Glutamatergic neuron (in vitro differentiated cells): ENCODE measurements at regions not wholly inside any gene's neighbourhood (a gene's known extent, or its start where the extent isn't known, plus 50 kb on each side); places are given as distances from the start of the nearest gene placed in this dataset.

Source experiments
- DNase-seq: peaks from one replicate; pipeline ENCODE4 v3.0.0; 2022
- H3K27ac Mint-ChIP-seq: one replicate; pipeline ENCODE4 v1.8.0; 2020; ENCODE audit warnings: mild to moderate bottlenecking, mixed read lengths, inconsistent platforms; ENCODE audit not compliant: unreplicated experiment
- H3K27me3 Mint-ChIP-seq: one replicate; pipeline ENCODE4 v1.8.0; 2020; ENCODE audit warnings: mild to moderate bottlenecking, moderate library complexity, mixed read lengths, inconsistent platforms; ENCODE audit not compliant: unreplicated experiment
- H3K36me3 Mint-ChIP-seq: one replicate; pipeline ENCODE4 v1.8.0; 2020; ENCODE audit warnings: mild to moderate bottlenecking, mixed read lengths, inconsistent platforms; ENCODE audit not compliant: unreplicated experiment
- H3K4me1 Mint-ChIP-seq: one replicate; pipeline ENCODE4 v1.8.0; 2020; ENCODE audit warnings: mild to moderate bottlenecking, low read depth, mixed read lengths, inconsistent platforms; ENCODE audit not compliant: unreplicated experiment
- H3K4me3 Mint-ChIP-seq: one replicate; pipeline ENCODE4 v1.8.0; 2020; ENCODE audit warnings: mild to moderate bottlenecking, mixed read lengths, inconsistent platforms; ENCODE audit not compliant: unreplicated experiment
- H3K9me3 Mint-ChIP-seq: one replicate; pipeline ENCODE4 v1.8.0; 2020; ENCODE audit warnings: mild to moderate bottlenecking, moderate library complexity, mixed read lengths, inconsistent platforms; ENCODE audit not compliant: unreplicated experiment
- TF ChIP-seq, protein P1 (sequence below): fragments of 200-600 bp; sonication (generic); IDR thresholded peaks from one replicate; pipeline ENCODE4 v1.5.0; 2021; ENCODE audit not compliant: partially characterized antibody, unreplicated experiment

DNA sequence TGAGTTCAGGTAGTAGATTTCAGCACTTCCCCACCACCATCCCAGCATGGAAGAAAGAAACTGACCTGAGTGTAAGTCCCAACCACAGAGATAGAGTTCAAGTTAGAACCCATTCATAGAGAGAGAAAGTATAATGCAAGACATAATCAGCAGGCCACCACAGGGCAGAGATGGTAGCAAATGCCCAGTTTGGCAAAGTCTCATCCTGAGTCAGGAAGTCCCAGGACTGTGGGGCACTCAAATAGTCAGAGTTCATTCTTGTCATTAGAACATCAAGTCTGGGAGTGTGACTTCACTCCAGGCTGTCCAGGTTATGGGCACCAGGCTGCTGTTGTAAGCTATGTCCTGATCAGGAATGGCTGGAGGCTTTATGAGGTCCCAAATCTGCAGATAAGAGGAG lies 72.0 kb upstream of the USP47 start:
- H3K27ac Mint-ChIP-seq = no peak overlapping the region
- TF ChIP-seq, protein P1, sequence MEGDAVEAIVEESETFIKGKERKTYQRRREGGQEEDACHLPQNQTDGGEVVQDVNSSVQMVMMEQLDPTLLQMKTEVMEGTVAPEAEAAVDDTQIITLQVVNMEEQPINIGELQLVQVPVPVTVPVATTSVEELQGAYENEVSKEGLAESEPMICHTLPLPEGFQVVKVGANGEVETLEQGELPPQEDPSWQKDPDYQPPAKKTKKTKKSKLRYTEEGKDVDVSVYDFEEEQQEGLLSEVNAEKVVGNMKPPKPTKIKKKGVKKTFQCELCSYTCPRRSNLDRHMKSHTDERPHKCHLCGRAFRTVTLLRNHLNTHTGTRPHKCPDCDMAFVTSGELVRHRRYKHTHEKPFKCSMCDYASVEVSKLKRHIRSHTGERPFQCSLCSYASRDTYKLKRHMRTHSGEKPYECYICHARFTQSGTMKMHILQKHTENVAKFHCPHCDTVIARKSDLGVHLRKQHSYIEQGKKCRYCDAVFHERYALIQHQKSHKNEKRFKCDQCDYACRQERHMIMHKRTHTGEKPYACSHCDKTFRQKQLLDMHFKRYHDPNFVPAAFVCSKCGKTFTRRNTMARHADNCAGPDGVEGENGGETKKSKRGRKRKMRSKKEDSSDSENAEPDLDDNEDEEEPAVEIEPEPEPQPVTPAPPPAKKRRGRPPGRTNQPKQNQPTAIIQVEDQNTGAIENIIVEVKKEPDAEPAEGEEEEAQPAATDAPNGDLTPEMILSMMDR = no peak
- H3K4me1 Mint-ChIP-seq = no peaks in the 10 kb centered on the region
- H3K9me3 Mint-ChIP-seq = no peaks in the 10 kb centered on the region
- no peak for DNase-seq
- no peaks in the 10 kb centered on the region for H3K27me3 Mint-ChIP-seq
- H3K4me3 Mint-ChIP-seq = no peak overlapping the region
- H3K36me3 Mint-ChIP-seq = no peaks in the 10 kb centered on the region

DNA sequence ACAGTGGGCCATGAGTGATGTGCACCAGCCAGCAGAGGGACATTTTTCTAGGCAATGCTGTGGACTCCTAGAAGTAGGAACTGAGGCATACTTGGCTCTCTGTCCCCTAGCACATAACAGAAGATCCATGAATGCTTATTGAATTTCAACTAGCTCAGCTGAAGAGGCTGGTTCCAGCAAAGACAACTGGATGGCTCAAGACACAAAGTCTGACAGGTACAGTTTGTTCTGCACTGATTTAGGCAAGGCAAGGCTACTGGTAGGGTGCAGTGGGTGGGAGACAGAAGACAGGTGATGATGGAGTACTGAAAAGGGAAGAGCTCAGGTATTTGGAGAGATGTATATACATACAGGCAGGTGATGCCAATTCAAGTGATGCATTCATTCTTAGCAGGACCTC lies 72.4 kb upstream of the USP47 start:
- no peak for DNase-seq
- TF ChIP-seq, protein P1 = no peak
- H3K4me1 Mint-ChIP-seq = no peaks in the 10 kb centered on the region
- H3K27ac Mint-ChIP-seq = no peak overlapping the region
- no peaks in the 10 kb centered on the region for H3K9me3 Mint-ChIP-seq
- no peaks in the 10 kb centered on the region for H3K27me3 Mint-ChIP-seq
- no peaks in the 10 kb centered on the region for H3K36me3 Mint-ChIP-seq
- no peak overlapping the region for H3K4me3 Mint-ChIP-seq

DNA sequence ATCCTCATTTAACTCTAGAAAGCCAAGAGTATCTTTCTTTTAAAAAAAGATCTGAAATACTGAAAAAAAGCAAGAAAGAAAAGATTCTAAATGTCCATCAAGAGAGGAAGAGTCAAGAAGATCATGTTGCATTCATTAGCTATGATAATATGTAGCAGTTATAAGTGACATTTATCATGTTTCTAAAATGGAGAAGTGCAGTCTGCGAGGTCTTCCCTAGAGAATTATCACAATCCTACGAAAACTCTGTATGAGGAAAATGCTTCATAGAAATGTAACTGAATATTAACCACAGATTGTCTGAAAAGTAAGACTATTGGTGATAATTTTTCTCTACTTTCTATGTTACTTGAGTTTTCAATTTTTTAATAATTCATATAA lies 77.4 kb upstream of the USP47 start:
- Mint-ChIP-seq H3K27me3 (no peaks in the 10 kb centered on the region), H3K4me3 (no peak overlapping the region), H3K27ac (no peak overlapping the region), H3K9me3 (no peaks in the 10 kb centered on the region), H3K36me3 (no peaks in the 10 kb centered on the region), H3K4me1 (peaks cover under 1% of the 10 kb centered on the region)
- DNase-seq = no peak
- TF ChIP-seq, protein P1 = no peak

DNA sequence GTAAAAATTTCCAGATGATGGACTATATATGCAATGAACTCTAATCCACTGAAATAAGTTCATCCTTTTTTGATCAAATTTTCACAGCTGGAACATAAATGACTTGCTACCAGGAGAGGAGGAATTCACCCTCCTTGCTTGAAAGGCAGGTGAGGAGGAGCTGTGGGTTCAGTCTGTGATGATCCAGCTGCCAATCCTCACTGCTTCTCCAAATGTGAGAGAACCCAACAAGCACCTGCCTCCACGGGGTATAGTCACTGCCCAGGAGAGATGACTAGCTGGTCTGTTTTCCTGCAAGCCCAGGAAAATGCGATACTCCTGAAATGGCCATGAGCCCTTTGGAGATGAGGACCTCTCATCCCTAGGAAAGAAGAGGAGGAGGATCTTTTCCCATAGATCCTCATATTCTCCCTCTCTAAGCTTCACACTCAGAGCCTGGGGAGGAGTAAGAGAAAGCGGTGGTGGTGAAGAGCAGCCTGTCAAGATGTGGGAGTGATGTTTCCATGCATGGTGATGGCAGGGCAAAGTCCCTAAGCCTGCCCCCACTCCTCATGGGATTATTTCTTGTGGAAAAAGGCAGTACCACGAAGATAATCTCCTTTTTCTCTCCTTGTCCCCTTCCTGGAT lies 77.9 kb upstream of the USP47 start:
- no peaks in the 10 kb centered on the region for H3K36me3 Mint-ChIP-seq
- no peak overlapping the region for H3K27ac Mint-ChIP-seq
- H3K4me3 Mint-ChIP-seq = no peak overlapping the region
- no peaks in the 10 kb centered on the region for H3K9me3 Mint-ChIP-seq
- DNase-seq = no peak
- no peaks in the 10 kb centered on the region for H3K27me3 Mint-ChIP-seq
- TF ChIP-seq, protein P1 = no peak
- H3K4me1 Mint-ChIP-seq = peaks cover 2% of the 10 kb centered on the region

DNA sequence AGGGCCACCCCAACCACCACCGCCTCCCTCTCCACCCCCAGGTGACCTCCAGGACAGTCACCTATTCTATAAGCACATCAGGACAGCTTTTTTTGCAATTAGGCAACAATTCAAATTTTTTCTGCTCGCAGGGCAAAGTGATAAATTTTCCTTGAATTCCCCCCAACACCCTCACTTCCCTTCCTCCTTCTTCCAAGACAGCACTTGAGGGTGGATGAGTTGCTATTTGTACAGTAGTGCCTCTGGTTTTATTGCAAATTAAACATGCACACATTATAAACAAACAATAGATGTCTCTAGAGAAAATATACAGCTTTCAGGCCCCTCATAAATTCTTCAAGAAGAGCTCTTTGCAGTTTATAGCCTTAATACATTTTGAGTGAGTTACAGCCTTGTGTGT lies 80.9 kb upstream of the USP47 start:
- Mint-ChIP-seq H3K27ac (no peak overlapping the region), H3K4me1 (peaks cover 24% of the 10 kb centered on the region), H3K36me3 (no peaks in the 10 kb centered on the region), H3K9me3 (no peaks in the 10 kb centered on the region), H3K27me3 (peaks cover 3% of the 10 kb centered on the region), H3K4me3 (no peak overlapping the region)
- DNase-seq = no peak
- TF ChIP-seq, protein P1 = no peak
